Trophoblast cell (in vitro differentiated cells and primary cell): ENCODE measurements at regions not wholly inside any gene's neighbourhood (a gene's known extent, or its start where the extent isn't known, plus 50 kb on each side); places are given as distances from the start of the nearest gene placed in this dataset.
A peak's percentile ranks its signal among the peaks of the same experiment; 100 is the strongest.

Experiments
- DNase-seq, 2 donors: peaks; one replicate each; pipeline ENCODE4 v3.0.0-alpha.2; 2016
- H2AFZ ChIP-seq: 2 replicates; pipeline ENCODE4 v1.6.1; 2013; ENCODE audit warnings: low read length, moderate library complexity, mild to moderate bottlenecking; ENCODE audit not compliant: insufficient read depth, poor library complexity
- H2AK5ac ChIP-seq: 2 replicates; pipeline ENCODE4 v1.6.1; 2013; ENCODE audit warnings: mild to moderate bottlenecking, low read length
- H2BK120ac ChIP-seq: 2 replicates; pipeline ENCODE4 v1.6.1; 2013; ENCODE audit warnings: low read length, mild to moderate bottlenecking, moderate library complexity; ENCODE audit not compliant: insufficient read depth, poor library complexity
- H2BK12ac ChIP-seq: 2 replicates; pipeline ENCODE4 v1.6.1; 2013; ENCODE audit warnings: mild to moderate bottlenecking, low read length, moderate library complexity
- H2BK5ac ChIP-seq: 2 replicates; pipeline ENCODE4 v1.6.1; 2013; ENCODE audit warnings: low read length, low read depth, moderate library complexity, mild to moderate bottlenecking; ENCODE audit not compliant: poor library complexity
- H3K14ac ChIP-seq: 2 replicates; pipeline ENCODE4 v1.6.1; 2013; ENCODE audit warnings: mild to moderate bottlenecking, low read length
- H3K18ac ChIP-seq: 2 replicates; pipeline ENCODE4 v1.6.1; 2013; ENCODE audit warnings: mild to moderate bottlenecking, low read length
- H3K23ac ChIP-seq: 2 replicates; pipeline ENCODE4 v1.6.1; 2013; ENCODE audit warnings: low read length
- H3K27ac ChIP-seq: 2 replicates; pipeline ENCODE4 v1.5.1; 2013; ENCODE audit warnings: low read depth, mild to moderate bottlenecking, inconsistent platforms, low read length, moderate library complexity
- H3K27me3 ChIP-seq: 2 replicates; pipeline ENCODE4 v1.6.1; 2013; ENCODE audit warnings: inconsistent platforms, mild to moderate bottlenecking, low read length, moderate library complexity; ENCODE audit not compliant: insufficient read depth
- H3K36me3 ChIP-seq, 2 experiments: 1 replicate in 1 of 2; 2 replicates in 1 of 2; pipeline ENCODE4 v1.6.1; 2013; ENCODE audit warnings: low read length in 2 of 2, mild to moderate bottlenecking in 2 of 2, moderate library complexity in 1 of 2; ENCODE audit not compliant: insufficient read depth in 2 of 2, control insufficient read depth in 1 of 2
- H3K4ac ChIP-seq: 2 replicates; pipeline ENCODE4 v1.6.1; 2013; ENCODE audit warnings: low read depth, mild to moderate bottlenecking, low read length, moderate library complexity
- H3K4me1 ChIP-seq, 2 experiments: 1 replicate in 1 of 2; 2 replicates in 1 of 2; pipeline ENCODE4 v1.6.1; 2013; ENCODE audit warnings: low read length in 2 of 2, mild to moderate bottlenecking in 2 of 2, moderate library complexity in 1 of 2; ENCODE audit not compliant: insufficient read depth in 2 of 2, control insufficient read depth in 1 of 2
- H3K4me2 ChIP-seq: 2 replicates; pipeline ENCODE4 v1.6.1; 2013; ENCODE audit warnings: inconsistent platforms, mild to moderate bottlenecking, low read length, moderate library complexity
- H3K4me3 ChIP-seq: 2 replicates; pipeline ENCODE4 v1.5.1; 2013; ENCODE audit warnings: mild to moderate bottlenecking, low read depth, low read length, inconsistent platforms
- H3K79me1 ChIP-seq: one replicate; pipeline ENCODE4 v1.6.1; 2013; ENCODE audit warnings: low read length
- H3K79me2 ChIP-seq: 2 replicates; pipeline ENCODE4 v1.6.1; 2013; ENCODE audit warnings: low read length, mild to moderate bottlenecking; ENCODE audit not compliant: control insufficient read depth, insufficient read depth, poor library complexity
- H3K9ac ChIP-seq: 2 replicates; pipeline ENCODE4 v1.6.1; 2013; ENCODE audit warnings: mild to moderate bottlenecking, low read length
- H3K9me3 ChIP-seq: 2 replicates; pipeline ENCODE4 v1.6.1; 2013; ENCODE audit warnings: low read depth, mild to moderate bottlenecking, control low read depth, inconsistent platforms, low read length; ENCODE audit not compliant: insufficient read depth
- H4K12ac ChIP-seq: 2 replicates; pipeline ENCODE4 v1.6.1; 2013; ENCODE audit warnings: low read depth, mild to moderate bottlenecking, low read length, moderate library complexity
- H4K8ac ChIP-seq: 2 replicates; pipeline ENCODE4 v1.6.1; 2013; ENCODE audit warnings: low read depth, mild to moderate bottlenecking, low read length, moderate library complexity
- H4K91ac ChIP-seq: one replicate; pipeline ENCODE4 v1.6.1; 2013; ENCODE audit warnings: low read depth, mild to moderate bottlenecking, low read length, moderate library complexity
- WGBS: extraction: QIAGEN DNeasy Blood & Tissue Kit; methylation state at CpG from one replicate; pipeline ENCODE4 v1.1.7; 2013; ENCODE audit warnings: missing lambda C conversion rate; ENCODE audit not compliant: insufficient read length, insufficient coverage; ENCODE audit errors: extremely low coverage; 5-methylcytosine and 5-hydroxymethylcytosine counted together

DNA sequence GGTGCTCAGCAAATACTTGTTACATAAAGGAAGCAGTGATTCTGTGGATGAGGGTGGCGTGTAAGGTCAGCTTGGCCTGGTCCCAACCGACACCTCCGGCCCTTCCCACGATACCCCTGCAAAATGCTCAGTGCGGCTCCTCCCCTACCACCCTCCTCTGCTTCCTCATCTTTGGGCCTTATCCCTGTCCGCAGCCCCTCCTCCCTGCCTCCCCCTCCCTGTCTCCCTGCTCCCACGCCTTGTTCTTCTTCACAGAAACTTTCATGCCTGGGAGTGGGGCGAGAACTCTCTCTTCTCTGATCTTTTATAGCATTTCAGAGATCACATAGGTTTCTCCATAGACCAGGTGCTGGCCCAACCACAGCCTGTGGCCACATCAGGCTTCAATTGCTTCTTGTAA is 75.0 kb upstream of the ATP2B2 start:
- no peak overlapping the region for H3K9ac ChIP-seq
- H2AK5ac ChIP-seq = no peak overlapping the region
- no peaks in the 10 kb centered on the region for H3K9me3 ChIP-seq
- H3K36me3 ChIP-seq = no peaks in the 10 kb centered on the region
- H2BK120ac ChIP-seq = no peak overlapping the region
- no peak overlapping the region for H4K8ac ChIP-seq
- no peak overlapping the region for H3K27ac ChIP-seq
- no peaks in the 10 kb centered on the region for H3K4me1 ChIP-seq
- H3K14ac ChIP-seq = no peak overlapping the region
- no peak overlapping the region for H2BK5ac ChIP-seq
- H3K4me3 ChIP-seq = no peak overlapping the region
- H3K4ac ChIP-seq = no peak overlapping the region
- H3K27me3 ChIP-seq = no peaks in the 10 kb centered on the region
- H2BK12ac ChIP-seq = no peak overlapping the region
- no peak overlapping the region for H4K91ac ChIP-seq
- no peaks in the 10 kb centered on the region for H3K79me2 ChIP-seq
- H4K12ac ChIP-seq = no peak overlapping the region
- DNase-seq = no peak
- H3K79me1 ChIP-seq = no peaks in the 10 kb centered on the region
- no CpG with 5 or more reads among the region's 8 CpGs for WGBS
- H3K23ac ChIP-seq = no peak overlapping the region
- no peak overlapping the region for H3K18ac ChIP-seq
- H3K4me2 ChIP-seq = no peak overlapping the region
- H2AFZ ChIP-seq = no peak overlapping the region

DNA sequence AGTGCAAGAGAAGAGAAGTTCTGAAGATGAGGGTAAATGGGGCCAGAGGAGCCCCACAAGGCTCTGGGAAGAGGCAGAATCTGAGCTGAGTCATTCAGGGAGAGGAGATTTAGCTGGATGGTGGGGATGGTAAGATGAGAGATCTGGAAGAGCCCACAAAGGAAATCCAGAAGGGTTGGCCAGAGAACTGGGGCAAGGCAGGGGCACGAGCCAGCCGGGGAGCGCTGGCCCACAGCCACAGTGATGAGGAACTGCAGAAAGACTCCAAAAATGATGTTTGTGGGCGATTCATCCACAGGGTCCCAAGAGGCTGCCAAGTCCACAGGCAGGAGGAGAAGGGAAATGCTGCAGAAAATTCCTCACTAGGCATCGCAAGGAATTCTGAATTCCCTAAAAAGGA is 75.9 kb upstream of the ATP2B2 start:
- WGBS = no CpG with 5 or more reads among the region's 5 CpGs
- no peak overlapping the region for H2BK12ac ChIP-seq
- no peak for DNase-seq
- H3K9me3 ChIP-seq = no peaks in the 10 kb centered on the region
- H2BK120ac ChIP-seq = no peak overlapping the region
- H4K8ac ChIP-seq = no peak overlapping the region
- no peaks in the 10 kb centered on the region for H3K79me1 ChIP-seq
- H2BK5ac ChIP-seq = no peak overlapping the region
- H2AK5ac ChIP-seq = no peak overlapping the region
- H3K27ac ChIP-seq = no peak overlapping the region
- H3K23ac ChIP-seq = no peak overlapping the region
- no peaks in the 10 kb centered on the region for H3K27me3 ChIP-seq
- H3K9ac ChIP-seq = no peak overlapping the region
- H3K4me1 ChIP-seq = no peaks in the 10 kb centered on the region
- H3K14ac ChIP-seq = no peak overlapping the region
- no peak overlapping the region for H4K91ac ChIP-seq
- H2AFZ ChIP-seq = no peak overlapping the region
- H3K79me2 ChIP-seq = no peaks in the 10 kb centered on the region
- no peak overlapping the region for H4K12ac ChIP-seq
- H3K18ac ChIP-seq = no peak overlapping the region
- no peaks in the 10 kb centered on the region for H3K36me3 ChIP-seq
- no peak overlapping the region for H3K4me2 ChIP-seq
- H3K4ac ChIP-seq = no peak overlapping the region
- H3K4me3 ChIP-seq = no peak overlapping the region

DNA sequence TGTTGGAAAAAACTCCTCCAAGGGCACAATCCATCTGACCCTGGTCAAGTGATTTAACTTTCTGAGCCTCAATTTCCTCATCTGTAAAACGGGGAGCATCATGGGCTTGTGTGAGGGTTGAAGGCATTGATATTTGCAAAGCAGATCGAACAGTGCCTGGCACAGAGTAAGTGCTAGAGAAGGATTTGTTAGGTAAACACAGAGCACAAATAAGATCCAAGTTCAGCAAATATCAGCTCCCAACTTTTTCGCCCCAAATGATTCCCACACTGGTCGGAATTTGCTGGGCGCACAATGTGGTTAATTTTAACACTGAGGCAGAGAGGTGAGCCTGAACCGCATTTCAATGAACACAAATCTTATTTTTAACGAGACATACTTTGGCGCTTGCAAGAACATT is 76.3 kb upstream of the ATP2B2 start:
- no peaks in the 10 kb centered on the region for H3K79me1 ChIP-seq
- H3K14ac ChIP-seq = no peak overlapping the region
- no peaks in the 10 kb centered on the region for H3K9me3 ChIP-seq
- no peak overlapping the region for H4K8ac ChIP-seq
- H3K36me3 ChIP-seq = no peaks in the 10 kb centered on the region
- H3K23ac ChIP-seq = no peak overlapping the region
- H3K4ac ChIP-seq = no peak overlapping the region
- H3K9ac ChIP-seq = no peak overlapping the region
- no peak overlapping the region for H2BK12ac ChIP-seq
- no peaks in the 10 kb centered on the region for H3K4me1 ChIP-seq
- no peaks in the 10 kb centered on the region for H3K79me2 ChIP-seq
- WGBS = no CpG with 5 or more reads among the region's 8 CpGs
- no peaks in the 10 kb centered on the region for H3K27me3 ChIP-seq
- no peak overlapping the region for H4K91ac ChIP-seq
- no peak for DNase-seq
- H2BK120ac ChIP-seq = no peak overlapping the region
- H3K18ac ChIP-seq = no peak overlapping the region
- no peak overlapping the region for H3K4me2 ChIP-seq
- no peak overlapping the region for H4K12ac ChIP-seq
- no peak overlapping the region for H2BK5ac ChIP-seq
- H2AFZ ChIP-seq = no peak overlapping the region
- no peak overlapping the region for H2AK5ac ChIP-seq
- no peak overlapping the region for H3K4me3 ChIP-seq
- no peak overlapping the region for H3K27ac ChIP-seq

DNA sequence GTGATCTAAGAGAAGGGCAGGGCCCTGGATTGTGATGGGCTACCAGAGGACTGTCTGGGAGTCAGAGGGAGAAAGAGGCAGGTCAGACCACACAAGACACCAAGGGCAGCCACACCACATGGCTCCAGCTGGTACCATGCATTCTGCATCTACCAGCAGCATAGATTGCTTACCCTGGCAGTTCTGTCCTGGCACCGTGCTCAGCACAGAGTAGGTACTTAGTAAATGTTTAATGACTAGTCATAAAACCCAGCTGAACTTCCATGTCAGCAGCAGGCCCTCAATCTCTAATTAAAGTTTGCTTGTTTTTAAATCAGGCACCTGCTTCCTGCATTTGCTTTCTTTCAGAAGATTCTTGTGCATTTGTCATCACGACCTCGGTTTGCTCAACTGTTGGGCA is 77.3 kb upstream of the ATP2B2 start:
- no peak overlapping the region for H3K14ac ChIP-seq
- no peak overlapping the region for H4K8ac ChIP-seq
- no peaks in the 10 kb centered on the region for H3K9me3 ChIP-seq
- DNase-seq = no peak
- peak overlapping the region; percentile 31 for H3K23ac ChIP-seq
- H2BK5ac ChIP-seq = no peak overlapping the region
- no peak overlapping the region for H2BK120ac ChIP-seq
- H3K9ac ChIP-seq = no peak overlapping the region
- no peak overlapping the region for H3K18ac ChIP-seq
- no peak overlapping the region for H4K12ac ChIP-seq
- no peak overlapping the region for H3K4me3 ChIP-seq
- no peak overlapping the region for H3K4ac ChIP-seq
- no CpG with 5 or more reads among the region's 3 CpGs for WGBS
- no peak overlapping the region for H3K4me2 ChIP-seq
- no peak overlapping the region for H3K27ac ChIP-seq
- H3K36me3 ChIP-seq = no peaks in the 10 kb centered on the region
- H2BK12ac ChIP-seq = no peak overlapping the region
- no peak overlapping the region for H4K91ac ChIP-seq
- no peaks in the 10 kb centered on the region for H3K27me3 ChIP-seq
- H3K79me2 ChIP-seq = no peaks in the 10 kb centered on the region
- H2AFZ ChIP-seq = no peak overlapping the region
- H3K79me1 ChIP-seq = no peaks in the 10 kb centered on the region
- H2AK5ac ChIP-seq = no peak overlapping the region
- H3K4me1 ChIP-seq = no peaks in the 10 kb centered on the region
